ENCODE measurements at regions not wholly inside any gene's neighbourhood (a gene's known extent, or its start where the extent isn't known, plus 50 kb on each side); places are given as distances from the start of the nearest gene placed in this dataset.
"Not testable (repeated sequence)": the region's sequence is repeated elsewhere in the genome, so short reads cannot be mapped to it uniquely, and the experiment has no call there.

GRCh38 chr5:130747556-130747955 is 417.5 kb downstream of the HINT1 start:
- no peak for TF ChIP-seq CTCF (IDR thresholded peaks at IDR 0.05)
- intact Hi-C loops (cut with DNase I; ENCODE audit: low total_unique reads), result no loop called here
- no peak overlapping the region for H3K27ac ChIP-seq

GRCh38 chr5:130746641-130747040 is 418.4 kb downstream of the HINT1 start:
- H3K27me3 ChIP-seq; H3K27ac ChIP-seq; intact Hi-C loops (cut with DNase I; ENCODE audit: low total_unique reads); H3K9me3 ChIP-seq; H3K36me3 ChIP-seq; H3K4me1 ChIP-seq; H3K4me3 ChIP-seq; DNase-seq: not testable (repeated sequence)

More at GRCh38 chr5:130747556-130747955, 417.5 kb downstream of the HINT1 start:
- H3K4me3 ChIP-seq, result no peak overlapping the region
- H3K9me3 ChIP-seq, result no peaks in the 10 kb centered on the region
- DNase-seq, result no peak
- no peaks in the 10 kb centered on the region for H3K27me3 ChIP-seq
- no peaks in the 10 kb centered on the region for H3K36me3 ChIP-seq
- no peaks in the 10 kb centered on the region for H3K4me1 ChIP-seq

- Histone ChIP-seq H3K27me3 (no peaks in the 10 kb centered on the region), H3K36me3 (no peaks in the 10 kb centered on the region), H3K4me1 (no peaks in the 10 kb centered on the region), H3K9me3 (peaks cover 0 to 7% (median 0%) of the 10 kb centered on the region in 3 donors), H3K27ac (no peak overlapping the region), H3K4me3 (no peak overlapping the region)
- DNase-seq, result no peak
- intact Hi-C loops (cut with DNase I; ENCODE audit: low total_unique reads), result no loop called here
- TF ChIP-seq CTCF (IDR thresholded peaks at IDR 0.05), result no peak
These were observed 422.0 kb downstream of the HINT1 start for GRCh38 chr5:130743092-130743491.

- intact Hi-C loops (cut with DNase I; ENCODE audit: low total_unique reads), result no loop called here
- H3K4me1 ChIP-seq, result no peaks in the 10 kb centered on the region
- no peak overlapping the region for H3K27ac ChIP-seq
- H3K4me3 ChIP-seq, result no peak overlapping the region
- no peak for TF ChIP-seq CTCF (IDR thresholded peaks at IDR 0.05)
- H3K27me3 ChIP-seq, result no peaks in the 10 kb centered on the region
- DNase-seq, result no peak
- peaks cover 0 to 7% (median 0%) of the 10 kb centered on the region in 3 donors for H3K9me3 ChIP-seq
- H3K36me3 ChIP-seq, result no peaks in the 10 kb centered on the region
These were observed 424.9 kb downstream of the HINT1 start for GRCh38 chr5:130740047-130740569.

- Histone ChIP-seq H3K4me1 (no peaks in the 10 kb centered on the region), H3K27ac (no peak overlapping the region), H3K27me3 (no peaks in the 10 kb centered on the region), H3K36me3 (no peaks in the 10 kb centered on the region), H3K4me3 (no peak overlapping the region), H3K9me3 (peaks cover 0 to 6% (median 5%) of the 10 kb centered on the region in 3 donors)
- intact Hi-C loops (cut with DNase I; ENCODE audit: low total_unique reads), result no loop called here
- TF ChIP-seq CTCF (IDR thresholded peaks at IDR 0.05), result no peak
- no peak for DNase-seq
These were observed 433.2 kb downstream of the HINT1 start for GRCh38 chr5:130731839-130732238.

GRCh38 chr5:130729541-130729940 is 435.5 kb downstream of the HINT1 start:
- TF ChIP-seq CTCF (IDR thresholded peaks at IDR 0.05), result no peak
- DNase-seq, result no peak
- Histone ChIP-seq H3K27me3 (no peaks in the 10 kb centered on the region), H3K4me1 (no peaks in the 10 kb centered on the region), H3K9me3 (peaks cover 0 to 6% (median 5%) of the 10 kb centered on the region in 3 donors), H3K4me3 (no peak overlapping the region), H3K27ac (no peak overlapping the region), H3K36me3 (no peaks in the 10 kb centered on the region)
- intact Hi-C loops (cut with DNase I; ENCODE audit: low total_unique reads), result no loop called here

Data from tibial artery (tissue), 4 donors.